A549 (cell line): ENCODE measurements at regions not wholly inside any gene's neighbourhood (a gene's known extent, or its start where the extent isn't known, plus 50 kb on each side); places are given as distances from the start of the nearest gene placed in this dataset.

Experiments
- ATAC-seq, 2 experiments: fragments of 200-7000 bp in 1 of 2; fragments of >200 bp in 1 of 2; cut with Nextera tagmentation in 1 of 2; cut with Tn5 transposase in 1 of 2; 3 replicates each; pipeline versions ENCODE4 v1.8.0 to v1.9.1; 2018 to 2020; ENCODE audit warnings: mild to moderate bottlenecking in 1 of 2, moderate library complexity in 1 of 2
- CTCF ChIA-PET: fragments of 300-600 bp; sonication (Branson Sonifier 250); formaldehyde crosslinking; extraction: SDS; loops from one replicate; lab custom pipeline; 2021; ENCODE audit warnings: antibody characterized with exemption, inconsistent platforms; lab: Yijun Ruan, JAX
- POLR2A ChIA-PET: fragments of 350-600 bp; formaldehyde crosslinking; extraction: SDS; loops from one replicate; lab custom pipeline; 2021; ENCODE audit warnings: antibody characterized with exemption, inconsistent platforms; lab: Yijun Ruan, JAX
- DNase-seq, 2 experiments: peaks; one replicate each; pipeline versions ENCODE4 v3.0.0 to v3.0.0-alpha.2; 2011 to 2016; ENCODE audit warnings: low read depth in 1 of 2, low spot score in 1 of 2
- FAIRE-seq: peaks from 2 replicates; lab custom pipeline; 2011; peaks lifted over from hg19 to GRCh38; lab: Jason Lieb, UNC
- H3K27ac ChIP-seq, 2 experiments: fragments of >200 bp; sonication (Bioruptor Twin); formaldehyde crosslinking; 3 replicates each; pipeline ENCODE4 v1.5.1; 2016 to 2017
- H3K4me1 ChIP-seq: fragments of >200 bp; sonication (Bioruptor Twin); formaldehyde crosslinking; 3 replicates; pipeline ENCODE4 v1.6.1; 2016
- H3K4me2 ChIP-seq: fragments of >200 bp; sonication (Bioruptor Twin); formaldehyde crosslinking; 3 replicates; pipeline ENCODE4 v1.6.1; 2016
- H3K4me3 ChIP-seq: fragments of >200 bp; sonication (Bioruptor Twin); formaldehyde crosslinking; 3 replicates; pipeline ENCODE4 v1.5.1; 2016
- H3K9me3 ChIP-seq: fragments of >200 bp; sonication (Bioruptor Twin); formaldehyde crosslinking; 3 replicates; pipeline ENCODE4 v1.6.1; 2016
- CBX2 ChIP-seq: fragments of 200-600 bp; sonication (generic); IDR thresholded peaks from 2 replicates; pipeline ENCODE4 v1.6.1; 2016; ENCODE audit warnings: low read depth, mild to moderate bottlenecking, borderline replicate concordance
- CEBPB ChIP-seq, 2 experiments: fragments of >200 bp in 1 of 2; sonication (Bioruptor Twin) in 1 of 2; formaldehyde crosslinking in 1 of 2; IDR thresholded peaks; 2 replicates each; pipeline ENCODE4 v1.6.1; 2012 to 2016
- EHF ChIP-seq: fragments of 250-450 bp; sonication (Bioruptor Pico); IDR thresholded peaks from 2 replicates; pipeline ENCODE4 v1.5.0; 2020; ENCODE audit warnings: mild to moderate bottlenecking
- FOXS1 ChIP-seq: fragments of 250-450 bp; sonication (Bioruptor Pico); IDR thresholded peaks from 2 replicates; pipeline ENCODE4 v1.5.0; 2020; ENCODE audit warnings: mild to moderate bottlenecking, moderate library complexity
- GATA3 ChIP-seq: IDR thresholded peaks from 2 replicates; pipeline ENCODE4 v1.6.1; 2012; ENCODE audit warnings: borderline replicate concordance
- HDAC2 ChIP-seq: fragments of 200-600 bp; sonication (generic); IDR thresholded peaks from 2 replicates; pipeline ENCODE4 v1.6.1; 2016
- HEYL ChIP-seq: fragments of 250-450 bp; sonication (Bioruptor Pico); IDR thresholded peaks from 2 replicates; pipeline ENCODE4 v1.8.0; 2021; ENCODE audit warnings: mild to moderate bottlenecking, moderate library complexity
- HOXB13 ChIP-seq: fragments of 250-450 bp; sonication (Bioruptor Pico); IDR thresholded peaks from 2 replicates; pipeline ENCODE4 v1.5.0; 2020; ENCODE audit warnings: low read depth, mild to moderate bottlenecking, moderate library complexity
- NPAS2 ChIP-seq: fragments of 250-450 bp; sonication (Bioruptor Pico); IDR thresholded peaks from 2 replicates; pipeline ENCODE4 v1.8.0; 2022; ENCODE audit warnings: mild to moderate bottlenecking, moderate library complexity, borderline replicate concordance
- PHF8 ChIP-seq: fragments of 200-600 bp; sonication (generic); IDR thresholded peaks from 2 replicates; pipeline ENCODE4 v1.6.1; 2016; ENCODE audit warnings: low read depth, mild to moderate bottlenecking, antibody characterized with exemption, moderate library complexity, borderline replicate concordance
- POLR2A ChIP-seq: IDR thresholded peaks from 2 replicates; pipeline ENCODE4 v1.6.1; 2012; ENCODE audit warnings: mild to moderate bottlenecking, low read length
- POLR2AphosphoS2 ChIP-seq: conservative IDR thresholded peaks from 2 replicates; pipeline ENCODE4 v1.6.1; 2012; ENCODE audit warnings: low read length, improper control_type of control experiment, inconsistent platforms
- RAD21 ChIP-seq, 2 experiments: fragments of >200 bp in 1 of 2; sonication (Bioruptor Twin) in 1 of 2; formaldehyde crosslinking in 1 of 2; IDR thresholded peaks in 1 of 2; conservative IDR thresholded peaks in 1 of 2; 2 replicates in 1 of 2; 3 replicates in 1 of 2; pipeline ENCODE4 v1.6.1; 2012 to 2018; ENCODE audit warnings: inconsistent platforms in 1 of 2
- RCOR1 ChIP-seq: fragments of 150-350 bp; IDR thresholded peaks from 2 replicates; pipeline ENCODE4 v1.6.1; 2014; ENCODE audit warnings: antibody characterized with exemption, low read length, low read depth
- RFX5 ChIP-seq: fragments of 450-650 bp; IDR thresholded peaks from 2 replicates; pipeline ENCODE4 v1.7.1; 2014; ENCODE audit warnings: antibody characterized with exemption, mild to moderate bottlenecking, moderate library complexity
- SMC3 ChIP-seq: fragments of >200 bp; sonication (Bioruptor Twin); formaldehyde crosslinking; IDR thresholded peaks from 3 replicates; pipeline ENCODE4 v1.6.1; 2018; ENCODE audit warnings: inconsistent platforms
- TP53 ChIP-seq: fragments of 250-450 bp; sonication (Bioruptor Pico); IDR thresholded peaks from 2 replicates; pipeline ENCODE4 v1.5.0; 2021; ENCODE audit warnings: mild to moderate bottlenecking, moderate library complexity
- WGBS: methylation state at CpG from one replicate; pipeline ENCODE4 v1.1.6; 2017; ENCODE audit errors: missing lambda C conversion rate; 5-methylcytosine and 5-hydroxymethylcytosine counted together
- TF ChIP-seq, protein P1 (sequence below): fragments of >200 bp; sonication (Bioruptor Twin); formaldehyde crosslinking; IDR thresholded peaks from 3 replicates; pipeline ENCODE4 v1.5.1; 2016
- TF ChIP-seq, protein P2 (sequence below): fragments of 250-450 bp; sonication (Bioruptor Pico); IDR thresholded peaks from 2 replicates; pipeline ENCODE4 v1.5.0; 2021; ENCODE audit warnings: mild to moderate bottlenecking, moderate library complexity, borderline replicate concordance
- TF ChIP-seq, protein P3 (sequence below): IDR thresholded peaks from 2 replicates; pipeline ENCODE4 v1.6.1; 2012
- TF ChIP-seq, protein P4 (sequence below): fragments of 150-350 bp; IDR thresholded peaks from 2 replicates; pipeline ENCODE4 v1.6.1; 2014; ENCODE audit warnings: low read depth, mild to moderate bottlenecking, low read length

DNA sequence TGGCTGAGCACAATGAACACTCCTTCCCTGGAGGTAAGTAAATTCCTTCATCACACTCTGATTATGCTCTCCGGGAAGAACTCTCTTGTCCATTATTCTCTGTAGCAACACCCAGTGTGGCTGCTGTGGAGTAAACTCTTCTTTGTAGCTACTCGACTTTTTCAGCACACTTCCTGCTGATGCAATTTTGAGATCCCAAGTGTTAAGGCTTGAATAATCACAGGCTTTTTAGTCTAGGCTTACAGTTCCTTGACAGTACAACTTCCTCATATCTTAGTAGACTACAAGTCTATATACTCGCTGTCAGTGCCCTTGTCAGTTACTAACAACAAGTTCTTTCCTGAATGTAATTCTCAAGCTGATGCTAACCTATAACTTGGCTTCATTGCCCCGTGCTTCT, 301.8 kb upstream of the API5 start:
- H3K27ac ChIP-seq, result no peak overlapping the region
- H3K9me3 ChIP-seq, result 0 out of 3 replicates have a peak, but pooled peaks cover 3% of the 10 kb centered on the region
- H3K4me1 ChIP-seq, result no peaks in the 10 kb centered on the region
- POLR2A ChIA-PET, result no interaction called here
- CTCF ChIA-PET, result no interaction called here
- 0% methylated on average over 4 of the region's 4 CpGs for WGBS
- no peak overlapping the region for H3K4me3 ChIP-seq
- ATAC-seq (no peak), DNase-seq (no peak), FAIRE-seq (no peak)
- TF ChIP-seq, protein P1, sequence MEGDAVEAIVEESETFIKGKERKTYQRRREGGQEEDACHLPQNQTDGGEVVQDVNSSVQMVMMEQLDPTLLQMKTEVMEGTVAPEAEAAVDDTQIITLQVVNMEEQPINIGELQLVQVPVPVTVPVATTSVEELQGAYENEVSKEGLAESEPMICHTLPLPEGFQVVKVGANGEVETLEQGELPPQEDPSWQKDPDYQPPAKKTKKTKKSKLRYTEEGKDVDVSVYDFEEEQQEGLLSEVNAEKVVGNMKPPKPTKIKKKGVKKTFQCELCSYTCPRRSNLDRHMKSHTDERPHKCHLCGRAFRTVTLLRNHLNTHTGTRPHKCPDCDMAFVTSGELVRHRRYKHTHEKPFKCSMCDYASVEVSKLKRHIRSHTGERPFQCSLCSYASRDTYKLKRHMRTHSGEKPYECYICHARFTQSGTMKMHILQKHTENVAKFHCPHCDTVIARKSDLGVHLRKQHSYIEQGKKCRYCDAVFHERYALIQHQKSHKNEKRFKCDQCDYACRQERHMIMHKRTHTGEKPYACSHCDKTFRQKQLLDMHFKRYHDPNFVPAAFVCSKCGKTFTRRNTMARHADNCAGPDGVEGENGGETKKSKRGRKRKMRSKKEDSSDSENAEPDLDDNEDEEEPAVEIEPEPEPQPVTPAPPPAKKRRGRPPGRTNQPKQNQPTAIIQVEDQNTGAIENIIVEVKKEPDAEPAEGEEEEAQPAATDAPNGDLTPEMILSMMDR, result no peak
- TF ChIP-seq, protein P2, sequence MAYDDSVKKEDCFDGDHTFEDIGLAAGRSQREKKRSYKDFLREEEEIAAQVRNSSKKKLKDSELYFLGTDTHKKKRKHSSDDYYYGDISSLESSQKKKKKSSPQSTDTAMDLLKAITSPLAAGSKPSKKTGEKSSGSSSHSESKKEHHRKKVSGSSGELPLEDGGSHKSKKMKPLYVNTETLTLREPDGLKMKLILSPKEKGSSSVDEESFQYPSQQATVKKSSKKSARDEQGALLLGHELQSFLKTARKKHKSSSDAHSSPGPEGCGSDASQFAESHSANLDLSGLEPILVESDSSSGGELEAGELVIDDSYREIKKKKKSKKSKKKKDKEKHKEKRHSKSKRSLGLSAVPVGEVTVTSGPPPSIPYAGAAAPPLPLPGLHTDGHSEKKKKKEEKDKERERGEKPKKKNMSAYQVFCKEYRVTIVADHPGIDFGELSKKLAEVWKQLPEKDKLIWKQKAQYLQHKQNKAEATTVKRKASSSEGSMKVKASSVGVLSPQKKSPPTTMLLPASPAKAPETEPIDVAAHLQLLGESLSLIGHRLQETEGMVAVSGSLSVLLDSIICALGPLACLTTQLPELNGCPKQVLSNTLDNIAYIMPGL (CRISPR knock-in tag), result no peak
- TF ChIP-seq PHF8, result no peak
- TF ChIP-seq CBX2, result no peak
- no peak for TF ChIP-seq EHF
- no peak for TF ChIP-seq HOXB13 (CRISPR knock-in tag)
- no peak for TF ChIP-seq FOXS1 (CRISPR knock-in tag)
- TF ChIP-seq, protein P3, sequence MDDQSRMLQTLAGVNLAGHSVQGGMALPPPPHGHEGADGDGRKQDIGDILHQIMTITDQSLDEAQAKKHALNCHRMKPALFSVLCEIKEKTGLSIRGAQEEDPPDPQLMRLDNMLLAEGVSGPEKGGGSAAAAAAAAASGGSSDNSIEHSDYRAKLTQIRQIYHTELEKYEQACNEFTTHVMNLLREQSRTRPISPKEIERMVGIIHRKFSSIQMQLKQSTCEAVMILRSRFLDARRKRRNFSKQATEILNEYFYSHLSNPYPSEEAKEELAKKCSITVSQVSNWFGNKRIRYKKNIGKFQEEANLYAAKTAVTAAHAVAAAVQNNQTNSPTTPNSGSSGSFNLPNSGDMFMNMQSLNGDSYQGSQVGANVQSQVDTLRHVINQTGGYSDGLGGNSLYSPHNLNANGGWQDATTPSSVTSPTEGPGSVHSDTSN, result no peak
- TF ChIP-seq POLR2A, result no peak
- no peak for TF ChIP-seq SMC3
- TF ChIP-seq GATA3, result no peak
- no peak for TF ChIP-seq RAD21 (conservative IDR thresholded peaks at IDR 0.05 in 1 of 2, IDR thresholded peaks at IDR 0.05 in 1 of 2)
- no peak for TF ChIP-seq CEBPB (IDR thresholded peaks at IDR 0.05)
- no peak for TF ChIP-seq HDAC2
- no peak overlapping the region for H3K4me2 ChIP-seq

DNA sequence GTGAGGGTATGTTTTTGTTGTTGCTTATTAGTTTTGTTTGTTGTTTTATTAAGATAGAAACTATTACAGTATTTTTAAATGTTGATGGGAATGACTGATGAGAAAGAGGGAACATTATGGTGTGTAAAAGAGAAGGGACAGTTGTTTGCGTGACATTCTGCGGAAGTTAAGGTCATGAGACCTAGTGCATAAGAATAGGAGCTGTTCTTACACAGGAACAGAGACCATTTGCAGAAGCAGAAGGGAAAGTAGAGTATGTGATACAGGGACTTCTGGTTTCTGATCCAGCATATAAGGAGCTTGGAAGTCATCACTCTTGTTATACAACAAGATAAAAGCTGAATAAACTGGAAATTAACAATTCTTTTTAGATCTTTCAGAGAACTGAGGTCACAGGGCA, 299.2 kb upstream of the API5 start:
- no peak for TF ChIP-seq RCOR1
- TF ChIP-seq CEBPB (IDR thresholded peaks at IDR 0.05), result no peak
- no peak for TF ChIP-seq NPAS2
- no peak for TF ChIP-seq SMC3
- no peak for TF ChIP-seq RAD21 (conservative IDR thresholded peaks at IDR 0.05 in 1 of 2, IDR thresholded peaks at IDR 0.05 in 1 of 2)
- TF ChIP-seq HEYL (CRISPR knock-in tag), result no peak
- TF ChIP-seq, protein P4, sequence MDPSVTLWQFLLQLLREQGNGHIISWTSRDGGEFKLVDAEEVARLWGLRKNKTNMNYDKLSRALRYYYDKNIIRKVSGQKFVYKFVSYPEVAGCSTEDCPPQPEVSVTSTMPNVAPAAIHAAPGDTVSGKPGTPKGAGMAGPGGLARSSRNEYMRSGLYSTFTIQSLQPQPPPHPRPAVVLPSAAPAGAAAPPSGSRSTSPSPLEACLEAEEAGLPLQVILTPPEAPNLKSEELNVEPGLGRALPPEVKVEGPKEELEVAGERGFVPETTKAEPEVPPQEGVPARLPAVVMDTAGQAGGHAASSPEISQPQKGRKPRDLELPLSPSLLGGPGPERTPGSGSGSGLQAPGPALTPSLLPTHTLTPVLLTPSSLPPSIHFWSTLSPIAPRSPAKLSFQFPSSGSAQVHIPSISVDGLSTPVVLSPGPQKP, result no peak
- no peak for TF ChIP-seq RFX5
- no peak for TF ChIP-seq POLR2AphosphoS2
- TF ChIP-seq TP53 (CRISPR knock-in tag), result no peak
- TF ChIP-seq, all 56 proteins: peak for 0
- Histone ChIP-seq H3K4me2 (no peak overlapping the region), H3K9me3 (no peaks in the 10 kb centered on the region), H3K4me1 (no peaks in the 10 kb centered on the region), H3K4me3 (no peak overlapping the region), H3K27ac (no peak overlapping the region)
- DNase-seq, result no peak
- ATAC-seq, result no peak
- ChIA-PET CTCF (no interaction called here), POLR2A (no interaction called here)
- FAIRE-seq, result no peak
- WGBS, result 15% methylated on average over 2 of the region's 2 CpGs
